Mucosa of gallbladder (tissue), 1 donor: ENCODE measurements at regions not wholly inside any gene's neighbourhood (a gene's known extent, or its start where the extent isn't known, plus 50 kb on each side); places are given as distances from the start of the nearest gene placed in this dataset.
A peak's percentile ranks its signal among the peaks of the same experiment; 100 is the strongest.

Experiments
- DNase-seq: peaks from one replicate; pipeline ENCODE4 v3.0.0-alpha.2; 2020; ENCODE audit warnings: low spot score
- donor health status: DM: no; HTN: no; CAD: no.

DNA sequence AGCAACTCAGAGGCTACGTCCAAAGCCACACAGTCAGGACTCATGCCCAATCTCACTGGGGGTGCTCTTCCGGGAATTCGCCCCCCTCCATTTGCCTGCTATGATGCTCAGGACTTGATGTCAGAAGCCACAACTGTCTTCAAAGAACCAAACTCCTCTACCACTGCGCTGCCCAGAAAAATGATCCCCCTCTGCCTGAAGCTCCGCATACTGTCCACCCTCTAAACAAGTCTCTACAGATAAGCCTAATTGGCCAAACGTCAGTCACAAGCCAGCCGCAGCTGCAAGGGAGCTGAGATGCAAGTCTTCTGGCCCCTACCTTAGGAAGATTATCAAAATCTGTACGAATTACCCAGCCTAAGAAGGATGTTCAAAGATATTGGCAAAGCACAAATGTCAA, 294.6 kb downstream of the BUD13 start:
- DNase-seq: no peak

DNA sequence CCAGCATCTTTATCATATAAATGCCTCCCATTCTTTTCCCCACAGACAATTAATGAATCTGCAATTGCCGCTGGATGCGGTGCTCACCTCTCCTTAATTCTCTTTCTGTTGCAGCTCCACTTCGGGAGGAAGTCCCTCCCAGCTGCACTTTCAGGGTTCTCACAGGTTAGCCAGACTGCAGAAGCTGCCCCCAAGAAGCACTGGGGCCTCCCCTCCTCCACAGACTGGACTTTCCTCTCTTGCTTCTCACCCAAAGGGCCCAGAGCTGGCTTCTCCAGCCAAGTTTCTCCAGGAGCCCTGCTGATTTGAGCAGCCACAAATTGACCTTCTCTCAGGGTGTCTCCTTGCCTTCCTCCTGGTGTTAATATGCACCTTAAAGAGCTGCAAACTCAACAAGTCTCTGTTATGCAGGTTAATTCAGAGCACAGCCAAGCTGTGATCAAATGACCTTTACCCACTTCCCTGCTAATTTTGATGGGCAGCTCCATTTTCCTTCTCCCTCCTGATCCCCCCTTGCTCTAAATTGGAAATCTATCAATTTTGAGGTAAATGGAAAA, 298.9 kb downstream of the BUD13 start:
- no peak for DNase-seq

DNA sequence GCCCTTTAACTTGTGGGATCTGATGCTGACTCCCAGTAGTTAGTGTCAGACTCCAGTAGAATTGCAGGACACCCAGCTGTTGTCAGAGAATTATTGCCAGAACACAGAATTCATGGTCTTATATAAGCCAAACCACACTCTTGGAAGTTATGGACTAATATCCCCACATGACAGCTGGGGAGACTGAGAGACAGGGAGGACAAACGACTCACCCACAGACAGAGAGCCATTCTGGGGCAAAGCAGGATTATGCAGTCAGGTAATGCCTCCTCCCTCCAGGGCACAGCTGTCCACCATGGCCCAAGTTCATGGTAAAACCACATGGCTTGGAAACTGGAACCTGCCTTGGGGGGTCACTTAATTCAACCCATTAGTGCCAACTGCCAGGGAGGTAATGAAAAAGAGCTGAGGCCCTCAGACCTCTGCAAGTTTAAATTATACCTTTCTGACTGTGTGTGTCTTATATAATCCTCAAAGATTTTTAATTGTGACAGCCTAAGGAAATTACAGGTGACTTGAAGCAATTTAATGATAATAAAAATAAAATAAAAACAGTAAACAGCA, 299.5 kb downstream of the BUD13 start:
- no peak for DNase-seq

DNA sequence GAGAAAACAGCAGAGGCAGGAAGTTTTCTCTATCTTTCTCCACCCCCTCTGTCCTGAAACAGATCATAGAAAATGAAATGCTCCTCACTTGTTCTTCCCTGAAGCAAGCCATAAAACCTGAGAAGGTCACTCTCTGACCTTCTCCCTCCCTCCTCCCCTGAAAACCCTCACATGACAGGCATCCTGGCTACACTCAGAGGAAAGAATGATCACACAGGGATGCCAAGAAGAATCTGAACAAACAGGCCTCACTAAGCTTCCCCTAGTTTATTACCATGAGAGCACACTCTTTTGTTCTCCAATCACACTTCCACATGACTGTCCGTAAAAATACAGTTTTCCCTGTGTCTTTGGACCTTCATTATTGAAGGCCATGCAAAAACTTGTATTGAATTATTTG, 300.1 kb downstream of the BUD13 start:
- no peak for DNase-seq

DNA sequence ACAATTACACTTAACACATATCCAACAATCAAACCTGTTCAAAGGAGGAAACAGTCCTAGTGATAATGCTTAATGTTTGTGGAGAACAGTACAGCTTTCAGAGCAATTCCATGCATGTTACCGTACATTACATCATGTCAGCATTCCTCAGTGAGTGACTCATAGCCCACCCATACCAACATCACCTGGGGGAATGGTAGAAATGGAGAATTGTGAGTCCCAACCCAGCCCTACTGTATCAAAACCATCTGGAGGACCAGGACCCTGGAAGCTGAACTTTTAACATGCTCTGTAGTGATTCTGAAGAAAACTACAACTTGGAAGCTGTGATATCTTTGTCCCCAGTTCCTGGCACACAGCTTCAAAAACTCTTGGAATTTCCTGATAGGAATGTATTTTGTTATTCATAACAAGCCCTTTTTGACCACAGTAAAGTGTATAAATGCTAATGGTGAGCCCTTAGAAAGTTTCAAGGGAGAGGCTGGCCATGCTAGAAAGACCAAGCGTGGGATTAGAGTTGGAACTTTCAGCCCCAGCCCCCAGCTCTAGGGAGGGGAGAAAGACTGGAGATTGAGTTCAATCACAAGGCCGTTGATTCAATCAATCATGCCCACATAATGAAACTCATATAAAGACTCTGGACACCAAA, 301.1 kb downstream of the BUD13 start:
- DNase-seq: no peak

DNA sequence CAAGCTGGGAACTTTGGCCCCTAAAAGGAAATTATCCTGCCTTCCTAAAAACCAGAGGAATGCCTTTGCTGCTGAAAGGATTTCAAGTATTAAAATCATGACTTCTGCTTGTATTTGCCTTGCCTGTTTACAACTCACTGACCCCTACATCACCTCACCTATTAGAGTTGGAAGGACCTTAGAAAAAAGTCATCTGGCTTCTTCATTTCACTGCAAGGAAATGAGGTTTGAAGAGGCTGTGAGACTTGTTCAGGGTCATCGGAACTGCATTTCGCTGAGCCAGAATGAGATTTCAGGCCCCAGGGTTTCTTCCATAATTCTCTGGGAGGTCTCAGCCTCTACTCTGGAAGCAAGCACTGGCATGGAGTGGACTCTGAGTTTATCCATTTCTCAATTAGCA, 304.1 kb downstream of the BUD13 start:
- DNase-seq: no peak

DNA sequence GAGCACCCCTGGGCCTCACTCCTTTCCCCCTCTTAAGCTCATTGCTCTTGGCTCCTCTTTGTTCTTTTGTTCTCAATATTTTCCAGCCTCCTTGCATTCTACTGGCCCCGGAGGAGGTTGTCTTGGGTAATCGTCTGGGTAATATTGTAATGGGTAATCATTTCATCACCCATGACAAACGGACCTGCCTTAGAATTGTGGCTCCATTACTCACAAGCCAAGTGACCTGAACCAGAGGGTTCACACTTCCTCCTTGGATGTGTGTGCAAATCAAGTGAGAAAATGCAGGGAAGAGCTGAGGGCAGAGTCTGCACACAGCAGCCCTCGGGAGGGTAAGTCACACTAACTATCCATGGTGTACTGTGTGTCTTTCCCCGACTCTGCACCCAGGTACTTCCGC, 305.0 kb downstream of the BUD13 start:
- no peak for DNase-seq

DNA sequence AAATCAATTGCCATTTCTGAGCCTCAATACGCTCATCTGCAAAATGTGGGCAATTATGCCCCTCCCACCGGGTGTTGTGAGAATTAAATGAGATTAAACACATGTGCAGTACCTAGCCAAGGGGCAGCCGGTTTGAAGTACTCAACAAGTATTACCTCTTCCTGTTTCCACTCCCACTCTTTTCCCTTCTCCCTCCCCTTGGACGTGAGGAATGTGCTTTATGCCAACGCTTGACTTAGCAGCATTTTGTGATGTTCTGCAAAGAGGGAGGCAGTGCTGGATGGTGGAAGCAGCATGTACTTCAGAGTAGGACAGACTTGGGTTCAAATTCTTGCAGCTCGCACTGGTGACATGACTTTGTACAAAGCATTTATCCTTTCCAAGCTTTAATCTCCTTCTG, 306.0 kb downstream of the BUD13 start:
- no peak for DNase-seq

DNA sequence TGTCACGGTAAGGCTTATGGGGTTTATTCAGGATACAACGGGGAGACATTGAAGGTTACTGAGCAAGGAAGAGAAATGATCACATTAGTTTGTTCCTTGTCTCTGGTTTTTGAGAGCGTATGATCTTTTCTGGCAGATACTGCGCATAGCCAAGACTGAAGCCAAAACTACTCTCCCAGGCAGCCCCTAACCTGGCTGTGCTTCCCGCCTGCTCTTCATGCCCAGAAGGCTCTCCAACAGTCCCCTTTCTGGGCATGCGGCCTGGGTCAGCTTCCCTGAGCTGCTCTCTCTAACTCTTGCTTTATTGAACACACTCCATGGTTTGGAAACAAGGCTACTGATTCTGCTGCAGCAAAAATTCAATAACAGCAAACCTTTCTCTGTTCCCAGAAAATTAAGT, 306.6 kb downstream of the BUD13 start:
- DNase-seq: no peak

DNA sequence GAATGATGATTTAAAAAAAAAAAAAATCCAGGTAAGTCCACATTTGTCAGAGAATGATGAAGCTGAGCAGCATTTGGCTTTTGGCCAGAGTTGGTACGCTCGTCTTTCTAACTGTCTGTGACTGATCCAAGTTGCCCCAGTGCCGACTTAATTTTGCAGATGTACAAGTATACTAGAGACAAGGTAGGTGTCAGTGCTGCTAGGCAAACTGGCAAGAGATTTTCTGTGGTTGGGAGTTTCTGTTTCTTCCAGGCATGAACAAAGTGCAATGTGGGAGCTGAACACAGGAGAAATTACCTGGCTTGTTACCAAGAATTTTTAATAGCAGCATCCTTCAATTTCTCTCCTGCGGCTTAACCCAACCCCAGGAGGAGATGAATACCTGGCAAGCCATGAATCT, 307.7 kb downstream of the BUD13 start:
- DNase-seq: no peak

DNA sequence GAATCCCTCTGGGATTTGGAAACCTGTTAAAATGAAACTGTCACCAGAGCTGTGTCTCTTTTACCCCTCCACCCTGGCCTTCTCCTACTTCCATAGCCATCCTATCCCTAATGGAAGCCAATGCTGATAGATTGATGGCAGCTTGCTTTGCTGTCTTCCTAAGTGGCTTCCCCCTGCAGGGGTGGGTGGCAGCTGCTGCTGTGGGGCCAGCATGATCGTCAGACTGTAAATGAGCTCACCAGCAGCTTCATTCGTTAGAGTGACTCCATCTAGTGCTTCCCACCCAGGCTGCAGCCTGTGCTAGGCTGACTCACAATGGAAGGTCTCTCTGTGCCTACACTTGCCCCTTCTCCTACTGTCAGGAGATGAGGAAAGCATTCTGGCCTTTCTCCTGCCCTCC, 311.0 kb downstream of the BUD13 start:
- no peak for DNase-seq

DNA sequence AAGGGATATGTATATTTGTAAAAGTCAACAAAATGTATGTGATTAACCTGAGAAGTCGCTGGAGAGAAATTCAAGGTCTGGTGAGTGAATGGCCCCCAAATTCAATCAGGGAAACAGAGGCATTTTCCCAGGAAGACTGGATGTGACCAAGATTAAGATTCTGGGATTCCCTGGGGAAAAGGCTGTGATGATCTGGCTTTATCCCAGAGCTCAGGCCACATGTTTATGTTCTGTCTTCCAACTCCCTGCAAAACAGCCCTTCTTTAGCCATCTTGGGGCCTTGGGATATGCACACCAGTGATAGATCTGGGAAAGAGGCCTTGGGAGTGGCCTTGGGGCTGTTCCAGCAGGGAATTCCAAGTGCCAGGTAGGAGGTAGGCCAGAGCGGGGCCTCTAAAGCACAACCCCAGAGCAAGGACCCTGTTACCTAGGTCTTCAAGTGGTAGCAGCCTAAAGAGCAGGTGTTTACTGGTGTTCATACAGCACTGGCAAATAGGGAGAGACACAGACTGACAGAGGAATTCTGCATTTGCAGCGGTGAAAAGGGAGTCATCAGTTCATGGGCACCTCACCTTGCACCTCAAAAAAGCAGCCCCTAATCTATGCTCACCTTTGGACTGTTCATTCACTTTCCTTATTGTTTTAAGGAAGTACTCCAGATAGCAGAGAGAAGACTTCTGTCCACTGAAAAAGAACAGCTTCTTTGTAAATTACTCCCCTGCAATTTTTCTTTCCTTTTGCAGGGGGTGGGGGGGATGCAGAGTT, 312.4 kb downstream of the BUD13 start:
- DNase-seq: no peak

DNA sequence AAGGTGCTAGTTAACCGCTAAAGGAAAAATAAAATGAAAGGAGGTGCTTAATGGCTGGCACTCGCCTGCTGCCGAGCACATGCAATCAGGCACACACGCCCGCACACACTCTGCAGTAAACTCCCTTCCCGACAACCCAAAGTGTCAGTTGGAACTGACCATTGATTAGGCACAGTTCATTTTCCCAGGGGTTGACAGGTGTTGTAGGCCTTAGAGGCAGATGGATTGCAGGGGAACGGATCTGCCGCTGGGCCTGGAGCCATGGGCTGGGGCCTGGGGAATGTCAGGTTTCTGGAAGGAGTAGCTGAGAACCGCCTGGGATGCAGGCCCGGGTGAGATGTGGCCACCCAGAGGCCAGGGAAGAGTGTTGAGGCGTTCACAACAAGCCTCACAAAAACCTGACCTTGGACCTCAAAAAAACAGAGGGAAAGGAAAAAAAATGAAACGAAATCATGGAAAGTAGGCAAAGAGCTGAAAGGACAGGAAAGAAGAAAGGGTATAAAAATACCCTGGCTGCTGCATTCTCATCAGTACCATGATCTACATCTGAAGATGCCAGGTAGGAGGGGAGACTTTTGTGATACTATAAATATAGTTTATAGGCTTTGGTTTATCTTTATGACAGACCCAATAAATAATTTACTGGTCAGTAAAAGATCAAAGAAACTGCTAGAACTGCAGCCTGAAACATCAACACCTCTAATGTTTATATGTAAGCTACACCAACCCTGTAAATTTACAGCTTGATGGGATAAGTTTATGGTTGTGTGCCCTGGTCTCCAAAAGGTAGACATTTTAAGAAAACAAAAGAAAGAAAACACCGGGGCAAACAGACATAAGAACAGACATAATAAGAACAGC, 313.4 kb downstream of the BUD13 start:
- peak; percentile 22 for DNase-seq

DNA sequence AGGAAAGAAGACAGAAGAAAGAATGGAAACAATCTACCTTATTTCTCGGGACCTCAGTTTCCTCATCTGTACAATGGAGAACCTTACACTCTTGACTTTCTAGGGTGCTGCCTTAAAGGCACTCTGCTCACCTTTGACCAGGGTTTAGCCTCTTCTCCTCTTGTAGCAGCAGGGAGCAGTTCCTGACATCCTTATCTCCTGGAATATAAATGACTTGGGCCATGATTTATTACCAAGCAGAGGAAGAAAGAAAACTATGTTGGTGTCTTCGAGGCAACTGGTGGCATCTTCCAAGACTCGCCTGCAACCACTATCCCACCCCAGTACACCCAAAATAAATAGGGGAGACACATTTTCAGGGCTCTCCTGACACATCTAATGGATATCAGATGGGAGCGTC, 314.2 kb downstream of the BUD13 start:
- no peak for DNase-seq

DNA sequence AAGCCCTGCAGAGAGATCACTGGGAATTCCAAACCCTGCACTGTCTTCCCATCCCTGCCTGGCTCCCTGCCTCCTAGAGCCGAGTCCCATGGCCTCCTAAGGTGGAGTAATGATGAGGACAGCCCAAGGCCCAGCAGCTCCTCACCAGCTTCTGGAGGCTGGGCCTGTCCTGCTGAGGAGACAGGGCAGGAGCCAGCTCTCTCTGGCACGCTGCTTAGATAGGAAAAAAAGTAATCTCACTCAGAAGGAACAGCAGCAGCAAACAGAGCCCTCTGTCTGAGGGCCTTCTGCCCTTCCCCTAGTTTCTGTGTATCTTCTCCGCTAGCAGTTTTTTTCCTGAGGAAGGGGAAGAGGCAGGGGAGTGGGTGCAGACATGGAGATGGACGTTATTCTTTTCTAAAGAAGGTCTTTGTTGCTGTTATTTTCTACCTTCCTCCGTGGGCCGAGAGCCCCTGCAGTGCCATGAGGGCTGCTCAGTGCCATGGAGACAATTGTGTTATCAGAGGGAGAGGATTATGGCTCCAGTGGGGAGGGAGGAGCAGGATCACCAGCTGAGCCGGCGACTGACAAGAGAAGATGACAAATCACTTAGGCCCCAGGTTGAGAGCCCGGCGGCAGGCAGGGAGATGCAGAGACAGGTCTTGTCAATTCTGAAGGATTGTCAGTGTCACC, 315.3 kb downstream of the BUD13 start:
- no peak for DNase-seq

DNA sequence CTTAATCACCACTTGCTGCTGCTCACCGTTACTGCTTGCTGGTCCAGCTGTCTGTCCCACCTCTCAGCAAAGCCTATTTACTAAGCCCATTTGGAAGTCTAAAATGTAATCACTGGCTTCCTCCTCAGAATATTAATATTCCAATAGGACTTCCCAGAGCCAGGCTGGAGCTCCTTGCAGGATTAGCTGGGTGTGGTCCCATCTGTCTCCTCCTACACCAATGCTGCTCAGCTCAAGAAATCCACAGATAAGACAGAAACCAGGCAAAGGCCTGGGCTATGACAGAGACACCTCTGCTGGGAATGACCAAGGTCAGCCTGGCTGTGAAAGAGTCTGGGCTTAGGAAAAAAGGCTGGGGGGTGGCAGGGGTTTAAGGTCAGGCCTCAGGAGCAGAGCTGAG, 317.8 kb downstream of the BUD13 start:
- no peak for DNase-seq

DNA sequence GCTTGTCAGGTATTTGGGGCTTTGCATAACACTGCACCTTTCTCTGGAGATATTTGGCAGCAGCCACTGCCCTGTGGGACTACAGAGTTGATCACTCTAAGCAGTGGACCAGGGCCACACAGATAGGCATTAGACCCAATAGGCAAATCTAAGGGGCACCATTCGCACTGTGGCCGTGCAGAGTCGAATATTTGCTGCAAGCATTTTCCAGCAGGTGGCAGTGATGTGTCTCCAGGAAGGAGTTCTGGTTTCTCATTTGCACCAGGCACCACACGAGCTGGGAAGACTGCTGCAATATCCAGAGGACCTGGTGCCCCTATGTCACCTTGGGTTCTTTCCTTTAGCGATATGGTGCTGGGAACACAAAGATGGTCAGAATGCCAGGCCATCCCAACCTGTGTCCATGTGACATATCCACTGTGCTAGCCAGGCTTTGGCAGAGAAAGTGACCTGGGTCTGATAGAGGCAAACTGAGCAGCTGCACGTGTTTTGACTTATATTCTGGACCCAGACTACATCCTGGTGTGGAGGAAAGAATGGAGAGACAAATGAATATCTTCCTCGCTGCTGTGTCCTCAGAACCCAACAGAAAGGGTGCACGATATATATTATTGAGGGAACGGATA, 318.7 kb downstream of the BUD13 start:
- DNase-seq: peak; percentile 48

DNA sequence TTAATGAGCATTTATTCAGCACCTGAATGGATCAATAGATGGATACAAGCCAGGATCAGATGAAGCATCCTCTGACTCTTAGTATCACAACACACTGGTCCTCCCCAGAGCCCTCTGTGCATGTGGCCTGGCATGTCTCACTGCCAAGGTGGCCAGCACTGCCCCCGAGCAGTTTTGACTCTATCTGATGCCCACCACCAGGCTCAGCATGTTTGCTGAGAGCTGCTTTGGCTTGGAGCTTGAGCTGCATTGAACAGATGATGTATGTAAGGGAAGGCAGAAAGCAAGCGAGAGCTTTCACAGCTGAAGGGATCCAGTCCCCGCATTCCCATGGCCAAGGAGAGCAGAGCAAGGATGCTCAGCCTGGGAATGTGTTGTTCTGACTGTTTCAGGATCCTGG, 320.3 kb downstream of the BUD13 start:
- DNase-seq: no peak

DNA sequence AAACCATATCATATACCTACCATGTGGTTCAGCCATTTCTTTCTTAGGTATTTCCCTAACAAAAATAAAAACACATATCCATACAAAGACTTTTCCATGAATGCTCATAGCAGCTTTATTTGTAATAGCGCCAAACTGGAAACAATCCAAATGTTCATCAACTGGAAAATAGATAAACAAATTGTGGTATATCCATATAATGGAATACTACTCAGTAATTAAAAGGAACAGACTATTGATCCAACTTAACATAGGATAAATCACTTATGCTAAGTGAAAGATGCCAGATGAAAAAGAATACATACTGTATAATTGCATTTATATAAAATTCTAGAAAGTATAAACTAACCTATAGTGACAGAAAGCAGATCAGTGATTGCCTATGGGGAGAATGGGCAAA, 323.3 kb downstream of the BUD13 start:
- DNase-seq: no peak

DNA sequence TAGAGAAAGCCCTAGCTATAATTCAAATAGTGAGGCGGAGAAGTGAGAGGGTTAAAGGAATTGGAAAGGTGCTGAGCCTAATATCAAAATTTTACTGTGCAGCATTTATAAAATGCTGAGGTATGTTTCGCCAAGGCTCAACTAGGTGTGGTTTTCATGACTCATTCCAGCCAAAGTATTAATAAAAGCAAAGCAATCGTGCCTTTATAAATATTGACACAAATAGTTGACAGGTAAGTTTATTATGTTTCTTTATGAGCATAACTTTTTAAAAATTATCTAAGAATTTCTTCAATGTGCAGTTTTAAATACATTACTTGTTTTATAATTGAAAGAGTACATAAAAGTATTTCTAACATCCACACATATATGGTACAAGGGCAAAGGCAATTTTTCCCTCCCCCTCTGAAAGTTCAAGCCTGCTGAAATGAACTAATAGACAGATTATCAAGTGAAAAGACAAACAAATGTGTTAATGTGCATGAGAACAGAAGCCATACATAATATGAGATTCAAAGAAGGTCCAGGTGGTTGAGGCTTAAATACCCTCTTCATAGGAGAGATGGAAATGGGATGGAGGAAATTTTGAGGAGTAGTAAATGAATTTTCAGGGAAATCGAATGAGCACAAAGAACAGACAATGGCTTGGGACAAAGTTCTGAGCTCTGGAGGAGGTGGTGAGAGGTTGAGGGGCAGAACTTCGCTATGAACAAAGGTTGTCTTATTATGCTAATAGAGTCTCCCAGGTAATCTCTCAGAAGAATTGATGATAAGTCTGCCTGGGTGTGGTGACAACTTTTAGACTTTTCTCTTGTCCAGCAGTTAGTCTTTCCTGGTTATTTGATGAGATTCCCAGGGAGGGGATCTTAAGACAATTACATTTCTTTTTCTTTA, 326.5 kb downstream of the BUD13 start:
- no peak for DNase-seq
